Neural progenitor cell (in vitro differentiated cells): ENCODE measurements at regions not wholly inside any gene's neighbourhood (a gene's known extent, or its start where the extent isn't known, plus 50 kb on each side); places are given as distances from the start of the nearest gene placed in this dataset.

Experiments used
- DNase-seq: peaks from one replicate; pipeline ENCODE4 v3.0.0-alpha.2; 2016; ENCODE audit warnings: low spot score
- H2AFZ ChIP-seq: fragments of 200-600 bp; sonication (generic); replicated peaks from 2 replicates; pipeline ENCODE4 v1.6.1; 2016; ENCODE audit warnings: antibody characterized with exemption
- H3F3A ChIP-seq: fragments of 200-600 bp; sonication (generic); 2 replicates; pipeline ENCODE4 v1.6.1; 2016; ENCODE audit warnings: antibody characterized with exemption, low read depth
- H3K27ac ChIP-seq: fragments of 200-600 bp; sonication (generic); 2 replicates; pipeline ENCODE4 v1.5.1; 2016; ENCODE audit warnings: mild to moderate bottlenecking
- H3K27me3 ChIP-seq: fragments of 200-600 bp; sonication (generic); 2 replicates; pipeline ENCODE4 v1.6.1; 2016; ENCODE audit warnings: mild to moderate bottlenecking, moderate library complexity
- H3K36me3 ChIP-seq: fragments of 200-600 bp; sonication (generic); 2 replicates; pipeline ENCODE4 v1.5.1; 2016
- H3K4me1 ChIP-seq: fragments of 200-600 bp; sonication (generic); 2 replicates; pipeline ENCODE4 v1.6.1; 2016; ENCODE audit warnings: mixed run types
- H3K4me2 ChIP-seq: fragments of 200-600 bp; sonication (generic); 2 replicates; pipeline ENCODE4 v1.6.1; 2016
- H3K4me3 ChIP-seq: fragments of 200-600 bp; sonication (generic); 2 replicates; pipeline ENCODE4 v1.5.1; 2016
- H3K79me2 ChIP-seq: fragments of 200-600 bp; sonication (generic); 2 replicates; pipeline ENCODE4 v1.6.1; 2016; ENCODE audit warnings: low read depth
- H3K9ac ChIP-seq: fragments of 200-600 bp; sonication (generic); 2 replicates; pipeline ENCODE4 v1.6.1; 2016
- H3K9me3 ChIP-seq: fragments of 200-600 bp; sonication (generic); 2 replicates; pipeline ENCODE4 v1.5.1; 2016; ENCODE audit warnings: low read depth
- H4K20me1 ChIP-seq: fragments of 200-600 bp; sonication (generic); 2 replicates; pipeline ENCODE4 v1.6.1; 2016; ENCODE audit warnings: low read depth
- H3K27ac Mint-ChIP-seq: 3 replicates; pipeline ENCODE4 v1.8.0; 2021; ENCODE audit warnings: mixed read lengths
- H3K27me3 Mint-ChIP-seq: 2 replicates; pipeline ENCODE4 v1.8.0; 2022; ENCODE audit warnings: low read depth, mild to moderate bottlenecking, inconsistent platforms, moderate library complexity, mixed read lengths; ENCODE audit not compliant: insufficient read depth
- H3K36me3 Mint-ChIP-seq: 3 replicates; pipeline ENCODE4 v1.8.0; 2021; ENCODE audit warnings: mixed read lengths
- H3K4me1 Mint-ChIP-seq: 3 replicates; pipeline ENCODE4 v1.8.0; 2021; ENCODE audit warnings: mixed read lengths
- H3K4me3 Mint-ChIP-seq: 3 replicates; pipeline ENCODE4 v1.8.0; 2021; ENCODE audit warnings: mild to moderate bottlenecking, moderate library complexity, mixed read lengths
- H3K9me3 Mint-ChIP-seq: 3 replicates; pipeline ENCODE4 v1.8.0; 2020; ENCODE audit warnings: mixed read lengths
- EZH2 ChIP-seq: fragments of 200-600 bp; sonication (generic); IDR thresholded peaks from 2 replicates; pipeline ENCODE4 v1.6.1; 2017; ENCODE audit warnings: antibody characterized with exemption, mild to moderate bottlenecking, moderate library complexity
- EZH2phosphoT487 ChIP-seq: fragments of 200-600 bp; sonication (generic); IDR thresholded peaks from 2 replicates; pipeline ENCODE4 v1.6.1; 2017; ENCODE audit warnings: antibody characterized with exemption
- TF ChIP-seq, protein P1 (sequence below): fragments of 200-600 bp; sonication (generic); IDR thresholded peaks from 2 replicates; pipeline ENCODE4 v1.5.1; 2017; ENCODE audit warnings: antibody characterized with exemption, mild to moderate bottlenecking

DNA sequence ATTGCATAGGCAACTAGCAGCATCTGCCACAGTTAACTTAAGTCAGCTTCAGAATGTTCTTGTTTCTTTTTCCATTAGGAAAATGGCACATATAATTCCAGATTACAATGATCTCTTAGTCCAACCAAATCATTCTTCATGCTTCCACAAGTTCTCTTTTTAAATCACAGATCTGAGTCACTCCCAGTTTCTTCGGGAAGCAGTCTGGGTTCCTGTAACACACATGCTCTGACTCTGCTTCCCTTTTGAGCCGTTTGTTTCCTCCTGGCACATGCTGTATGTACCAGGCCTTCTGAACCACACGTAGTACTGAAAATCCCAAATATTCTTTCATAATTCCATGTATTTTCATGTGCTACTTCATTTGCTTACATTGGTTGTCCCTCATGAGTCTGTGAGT is 388.8 kb upstream of the PDE3A start:
- no peak for DNase-seq
- TF ChIP-seq EZH2phosphoT487 (no peak), EZH2 (no peak)
- TF ChIP-seq, protein P1, sequence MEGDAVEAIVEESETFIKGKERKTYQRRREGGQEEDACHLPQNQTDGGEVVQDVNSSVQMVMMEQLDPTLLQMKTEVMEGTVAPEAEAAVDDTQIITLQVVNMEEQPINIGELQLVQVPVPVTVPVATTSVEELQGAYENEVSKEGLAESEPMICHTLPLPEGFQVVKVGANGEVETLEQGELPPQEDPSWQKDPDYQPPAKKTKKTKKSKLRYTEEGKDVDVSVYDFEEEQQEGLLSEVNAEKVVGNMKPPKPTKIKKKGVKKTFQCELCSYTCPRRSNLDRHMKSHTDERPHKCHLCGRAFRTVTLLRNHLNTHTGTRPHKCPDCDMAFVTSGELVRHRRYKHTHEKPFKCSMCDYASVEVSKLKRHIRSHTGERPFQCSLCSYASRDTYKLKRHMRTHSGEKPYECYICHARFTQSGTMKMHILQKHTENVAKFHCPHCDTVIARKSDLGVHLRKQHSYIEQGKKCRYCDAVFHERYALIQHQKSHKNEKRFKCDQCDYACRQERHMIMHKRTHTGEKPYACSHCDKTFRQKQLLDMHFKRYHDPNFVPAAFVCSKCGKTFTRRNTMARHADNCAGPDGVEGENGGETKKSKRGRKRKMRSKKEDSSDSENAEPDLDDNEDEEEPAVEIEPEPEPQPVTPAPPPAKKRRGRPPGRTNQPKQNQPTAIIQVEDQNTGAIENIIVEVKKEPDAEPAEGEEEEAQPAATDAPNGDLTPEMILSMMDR: no peak

DNA sequence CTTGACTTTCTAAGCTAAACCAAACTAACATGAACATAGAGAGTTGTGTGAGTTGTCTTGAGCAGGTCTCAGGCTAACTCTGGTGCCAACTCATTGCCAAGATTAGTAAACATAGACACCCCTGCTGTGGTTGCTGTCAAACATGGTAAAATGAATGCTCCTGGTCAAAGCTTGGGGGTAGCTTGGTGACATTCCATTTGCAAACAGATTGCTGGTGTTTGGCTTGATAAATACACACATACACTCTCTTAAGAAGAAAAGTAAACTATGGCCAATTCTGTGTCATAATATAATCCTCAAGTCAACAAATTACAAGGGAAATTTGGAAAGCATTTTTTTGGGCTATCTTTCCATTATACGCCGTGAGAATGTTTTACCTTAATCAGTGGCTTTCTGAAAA is 386.4 kb upstream of the PDE3A start:
- Histone ChIP-seq H2AFZ (no peak overlapping the region), H3K4me2 (no peak overlapping the region), H3K4me3 (no peak overlapping the region), H4K20me1 (no peaks in the 10 kb centered on the region), H3K27ac (no peak overlapping the region), H3F3A (no peaks in the 10 kb centered on the region), H3K9ac (no peak overlapping the region), H3K36me3 (no peaks in the 10 kb centered on the region), H3K27me3 (no peaks in the 10 kb centered on the region), H3K9me3 (no peaks in the 10 kb centered on the region), H3K79me2 (no peaks in the 10 kb centered on the region), H3K4me1 (no peaks in the 10 kb centered on the region)
- H3K4me3 Mint-ChIP-seq: no peak overlapping the region
- TF ChIP-seq, protein P1: no peak
- TF ChIP-seq EZH2phosphoT487 (no peak), EZH2 (no peak)
- H3K4me1 Mint-ChIP-seq: no peaks in the 10 kb centered on the region
- no peak for DNase-seq
- no peaks in the 10 kb centered on the region for H3K36me3 Mint-ChIP-seq
- H3K27me3 Mint-ChIP-seq: no peaks in the 10 kb centered on the region
- H3K9me3 Mint-ChIP-seq: peaks cover 4% of the 10 kb centered on the region
- no peak overlapping the region for H3K27ac Mint-ChIP-seq

More for the DNA sequence above, 388.8 kb upstream of the PDE3A start:
- Mint-ChIP-seq H3K9me3 (peaks cover 2% of the 10 kb centered on the region), H3K27ac (no peak overlapping the region), H3K27me3 (no peaks in the 10 kb centered on the region), H3K4me1 (no peaks in the 10 kb centered on the region), H3K36me3 (no peaks in the 10 kb centered on the region), H3K4me3 (no peak overlapping the region)
- Histone ChIP-seq H3K27me3 (no peaks in the 10 kb centered on the region), H3K36me3 (no peaks in the 10 kb centered on the region), H3K79me2 (no peaks in the 10 kb centered on the region), H4K20me1 (no peaks in the 10 kb centered on the region), H3K4me1 (no peaks in the 10 kb centered on the region), H3K4me3 (no peak overlapping the region), H3K9ac (no peak overlapping the region), H3F3A (no peaks in the 10 kb centered on the region), H3K27ac (no peak overlapping the region), H3K4me2 (no peak overlapping the region), H3K9me3 (no peaks in the 10 kb centered on the region), H2AFZ (no peak overlapping the region)

DNA sequence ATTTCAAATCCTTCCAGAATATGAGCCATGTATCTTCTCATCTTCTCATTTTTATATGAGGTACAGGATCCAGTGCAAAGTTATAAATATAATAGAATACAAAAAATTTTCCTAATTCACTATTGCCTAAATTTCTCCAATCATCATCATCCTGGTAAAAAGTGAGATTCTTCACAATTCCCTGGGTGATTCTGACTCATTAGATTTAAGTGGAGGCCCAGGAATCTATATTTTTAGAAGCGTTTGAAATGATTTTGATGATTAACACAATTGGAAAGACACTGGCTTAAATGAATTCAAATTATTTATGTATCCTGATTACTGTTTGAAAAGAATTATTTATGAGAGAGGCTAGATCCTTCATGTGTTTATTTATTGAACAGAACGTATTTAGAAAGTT is 380.3 kb upstream of the PDE3A start:
- Mint-ChIP-seq H3K9me3 (peaks cover 2% of the 10 kb centered on the region), H3K4me3 (no peak overlapping the region), H3K4me1 (peaks cover 8% of the 10 kb centered on the region), H3K27me3 (peaks cover 2% of the 10 kb centered on the region), H3K36me3 (no peaks in the 10 kb centered on the region), H3K27ac (no peak overlapping the region)
- H3K79me2 ChIP-seq: no peaks in the 10 kb centered on the region
- H3K36me3 ChIP-seq: no peaks in the 10 kb centered on the region
- no peak overlapping the region for H3K9ac ChIP-seq
- no peak overlapping the region for H3K27ac ChIP-seq
- no peaks in the 10 kb centered on the region for H3F3A ChIP-seq
- no peaks in the 10 kb centered on the region for H4K20me1 ChIP-seq
- H2AFZ ChIP-seq: peak overlapping the region; percentile 40
- H3K4me1 ChIP-seq: no peaks in the 10 kb centered on the region
- DNase-seq: no peak
- H3K4me2 ChIP-seq: no peak overlapping the region
- H3K4me3 ChIP-seq: no peak overlapping the region
- no peak for TF ChIP-seq EZH2
- TF ChIP-seq EZH2phosphoT487: no peak
- TF ChIP-seq, protein P1: no peak
- H3K27me3 ChIP-seq: no peaks in the 10 kb centered on the region
- no peaks in the 10 kb centered on the region for H3K9me3 ChIP-seq

DNA sequence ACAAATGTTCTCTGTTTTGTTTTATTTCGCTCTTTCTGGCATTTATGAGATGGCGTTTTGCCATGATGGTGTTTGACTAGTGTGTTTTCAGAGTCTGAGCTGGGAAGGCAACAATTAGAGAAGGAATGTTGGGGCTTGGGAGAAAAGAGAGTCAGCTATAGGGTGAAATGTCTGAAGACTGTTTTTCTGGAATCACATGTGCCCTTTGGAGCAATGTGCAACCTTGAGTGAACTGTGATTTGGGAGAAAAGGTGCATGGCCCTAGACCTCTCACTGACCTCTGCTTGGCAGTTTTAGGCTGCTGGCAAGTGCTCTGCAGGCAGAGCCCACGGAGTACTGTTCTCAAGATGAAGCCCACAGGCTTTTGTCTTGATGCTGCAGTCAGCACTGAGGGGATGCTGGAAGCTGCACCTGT is 379.9 kb upstream of the PDE3A start:
- Histone ChIP-seq H3F3A (no peaks in the 10 kb centered on the region), H3K9me3 (no peaks in the 10 kb centered on the region)
- H3K27ac Mint-ChIP-seq: no peak overlapping the region

More for the DNA sequence above, 379.9 kb upstream of the PDE3A start:
- H2AFZ ChIP-seq: peak overlapping the region; percentile 40
- H3K27ac ChIP-seq: no peak overlapping the region
- no peaks in the 10 kb centered on the region for H4K20me1 ChIP-seq
- TF ChIP-seq, protein P1: no peak
- no peak for TF ChIP-seq EZH2
- TF ChIP-seq EZH2phosphoT487: no peak
- DNase-seq: peak; percentile 46
- no peaks in the 10 kb centered on the region for H3K36me3 ChIP-seq
- no peak overlapping the region for H3K4me2 ChIP-seq
- no peaks in the 10 kb centered on the region for H3K27me3 ChIP-seq
- no peak overlapping the region for H3K9ac ChIP-seq
- H3K4me1 ChIP-seq: no peaks in the 10 kb centered on the region
- Mint-ChIP-seq H3K9me3 (peaks cover 2% of the 10 kb centered on the region), H3K4me1 (peaks cover 8% of the 10 kb centered on the region), H3K4me3 (no peak overlapping the region), H3K36me3 (no peaks in the 10 kb centered on the region), H3K27me3 (peaks cover 2% of the 10 kb centered on the region)
- H3K4me3 ChIP-seq: no peak overlapping the region
- H3K79me2 ChIP-seq: no peaks in the 10 kb centered on the region
